GM12875 (cell line): ENCODE measurements at regions not wholly inside any gene's neighbourhood (a gene's known extent, or its start where the extent isn't known, plus 50 kb on each side); places are given as distances from the start of the nearest gene placed in this dataset.
"Not testable (repeated sequence)": the region's sequence is repeated elsewhere in the genome, so short reads cannot be mapped to it uniquely, and the experiment has no call there.

Source experiments
- H3K4me3 ChIP-seq: one replicate; pipeline ENCODE4 v1.5.1; 2011; ENCODE audit warnings: low read depth, low read length, control low read depth

DNA sequence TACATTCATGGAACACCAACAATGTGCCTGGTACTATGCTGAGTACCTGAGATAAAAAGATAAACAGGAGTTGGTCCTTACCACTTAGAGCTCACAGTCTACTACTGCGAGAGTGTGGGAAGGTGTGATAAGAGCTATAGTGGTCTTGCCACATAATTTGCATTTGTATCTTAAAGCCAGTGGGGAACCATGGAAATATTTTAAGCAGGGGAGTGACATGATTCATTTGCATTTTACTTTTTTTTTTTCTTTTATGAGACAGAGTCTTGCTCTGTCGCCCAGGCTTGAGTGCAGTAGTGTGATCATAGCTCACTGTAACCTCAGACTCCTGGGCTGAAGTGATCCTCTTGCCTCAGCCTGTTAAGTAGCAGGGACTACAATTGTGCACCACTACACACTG is 53.6 kb downstream of the SRGAP2 start:
- H3K4me3 ChIP-seq: not testable (repeated sequence)

DNA sequence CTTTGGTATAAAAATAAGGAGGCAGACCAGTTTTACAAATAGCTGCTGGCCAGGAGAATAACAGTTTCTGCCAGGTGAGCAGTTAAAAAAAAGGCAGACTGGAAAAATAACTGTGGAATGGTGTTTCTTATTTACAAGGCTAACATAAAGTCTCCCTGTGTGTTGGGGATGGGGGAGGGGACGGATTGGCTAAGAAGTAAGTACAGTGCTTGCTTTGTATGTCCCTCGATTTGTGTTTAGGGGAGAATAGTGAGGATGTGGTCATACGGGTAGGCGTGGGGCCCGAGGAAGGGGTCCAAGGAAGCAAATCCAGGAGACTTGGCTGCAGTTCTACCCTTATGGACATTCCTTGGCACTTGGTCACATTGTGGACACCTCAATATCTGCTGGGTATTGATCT is 58.1 kb downstream of the SRGAP2 start:
- H3K4me3 ChIP-seq: not testable (repeated sequence)

DNA sequence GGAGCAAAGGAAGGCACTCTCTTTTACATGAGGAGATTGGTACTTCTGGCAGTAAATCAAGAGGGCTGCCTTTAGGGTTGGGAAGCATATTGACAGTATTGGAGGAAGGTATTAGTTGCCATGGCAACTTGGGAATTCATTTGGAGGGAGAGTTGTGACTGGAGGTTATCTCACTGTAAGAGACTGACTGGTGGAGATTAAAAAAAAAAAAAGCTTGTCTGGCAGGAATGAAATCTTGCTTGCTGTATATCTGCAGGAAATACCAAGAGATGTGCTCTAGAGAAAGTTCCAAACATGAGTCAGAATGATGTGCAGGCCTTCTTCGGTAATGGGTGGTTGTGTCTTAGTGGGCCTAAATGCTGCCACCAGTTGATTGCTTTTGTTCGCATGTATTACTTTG is 59.1 kb downstream of the SRGAP2 start:
- H3K4me3 ChIP-seq: not testable (repeated sequence)

DNA sequence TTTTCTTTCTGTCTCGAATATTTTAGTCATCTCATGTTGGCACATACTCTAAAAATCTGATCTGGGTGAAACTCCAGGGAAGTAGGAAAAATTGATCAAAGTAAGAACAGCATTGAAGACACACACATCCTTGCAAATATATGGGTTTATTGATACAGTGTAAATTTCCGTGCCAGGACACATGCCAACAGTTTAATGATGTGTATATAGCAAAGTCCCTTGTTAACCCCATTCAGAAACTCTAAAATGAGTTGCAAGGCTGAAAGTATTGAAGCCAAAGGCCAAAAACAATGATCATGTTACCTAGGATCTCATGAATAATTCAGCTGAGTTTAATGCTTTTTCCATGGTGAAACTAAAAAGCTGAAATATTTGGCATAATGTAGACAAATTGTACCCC is 61.6 kb downstream of the SRGAP2 start:
- not testable (repeated sequence) for H3K4me3 ChIP-seq

DNA sequence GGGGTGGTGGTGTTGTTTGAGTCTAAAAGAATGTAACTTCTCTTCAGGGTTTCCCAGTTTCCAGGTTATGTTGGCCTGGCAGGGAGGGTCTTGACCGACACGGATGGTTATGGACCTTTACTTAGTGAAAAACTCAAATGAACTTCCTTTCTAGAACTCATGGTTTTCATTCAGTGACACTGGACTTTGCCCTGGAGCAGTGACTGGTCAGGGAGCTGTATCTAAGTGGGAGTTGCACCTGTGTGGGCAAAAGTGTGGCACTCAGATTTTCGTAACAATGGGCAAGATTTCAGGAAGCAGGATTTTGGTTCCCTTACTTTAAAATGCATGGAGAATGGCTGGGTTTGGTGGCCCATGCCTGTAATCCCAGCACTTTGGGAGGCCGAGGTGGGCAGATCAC is 67.8 kb downstream of the SRGAP2 start:
- H3K4me3 ChIP-seq: not testable (repeated sequence)

DNA sequence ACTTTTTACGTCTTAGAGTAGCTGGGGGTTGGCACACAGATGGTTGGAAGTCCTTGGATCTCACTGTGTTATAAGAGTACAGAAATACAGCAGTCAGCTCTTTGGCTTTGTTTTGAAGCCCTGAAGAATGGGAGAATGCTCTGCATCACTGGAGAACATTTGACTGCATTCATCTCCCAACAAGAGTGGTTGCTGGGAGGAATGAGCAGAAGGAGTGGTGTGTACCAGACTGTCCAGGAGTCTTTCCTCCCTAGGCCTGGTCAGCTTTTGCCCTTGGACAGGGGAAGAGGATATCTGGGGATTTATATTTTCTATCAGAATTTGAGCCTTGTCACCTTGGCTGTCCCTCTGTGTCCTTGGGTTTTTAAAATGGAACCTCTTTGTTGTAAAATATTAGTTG is 69.8 kb downstream of the SRGAP2 start:
- not testable (repeated sequence) for H3K4me3 ChIP-seq

DNA sequence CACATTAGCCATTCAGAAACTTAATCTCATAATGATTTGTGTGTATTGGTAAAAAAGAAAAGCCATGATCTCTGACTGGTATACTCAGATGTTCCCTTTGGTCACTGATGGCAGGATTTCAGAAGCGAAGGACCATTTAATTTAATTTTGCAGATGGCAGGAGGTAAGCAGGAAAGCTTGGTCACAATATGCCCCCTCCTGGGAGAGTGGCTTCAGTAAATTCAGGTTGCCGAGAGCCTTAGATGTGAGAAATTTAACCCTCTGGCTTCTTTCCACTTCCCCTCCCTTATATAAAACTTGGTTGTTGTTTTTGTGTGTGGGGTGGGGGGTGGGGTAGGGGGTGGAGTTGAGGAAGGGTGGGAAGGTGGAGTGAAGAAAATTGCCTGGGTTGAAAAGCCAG is 72.8 kb downstream of the SRGAP2 start:
- not testable (repeated sequence) for H3K4me3 ChIP-seq

DNA sequence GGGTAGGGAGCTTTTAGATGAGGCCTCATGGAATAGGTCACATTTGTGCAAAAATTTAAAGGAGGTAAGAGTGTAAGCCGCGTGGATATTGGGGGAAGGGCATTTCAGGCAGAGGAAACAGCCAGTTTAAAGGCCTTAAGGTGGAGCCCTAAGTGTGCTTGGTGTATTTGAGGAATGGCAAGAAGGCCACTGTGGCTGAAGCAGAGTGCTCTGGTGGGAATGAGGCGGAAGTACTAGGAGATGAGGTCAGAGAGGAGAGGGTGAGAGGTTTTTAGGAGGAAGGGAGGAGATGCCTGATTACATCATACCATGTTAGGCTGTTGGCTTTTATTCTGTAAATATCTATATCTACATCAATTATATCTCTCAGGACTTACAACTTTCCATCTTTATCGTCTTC is 75.3 kb downstream of the SRGAP2 start:
- H3K4me3 ChIP-seq: not testable (repeated sequence)

DNA sequence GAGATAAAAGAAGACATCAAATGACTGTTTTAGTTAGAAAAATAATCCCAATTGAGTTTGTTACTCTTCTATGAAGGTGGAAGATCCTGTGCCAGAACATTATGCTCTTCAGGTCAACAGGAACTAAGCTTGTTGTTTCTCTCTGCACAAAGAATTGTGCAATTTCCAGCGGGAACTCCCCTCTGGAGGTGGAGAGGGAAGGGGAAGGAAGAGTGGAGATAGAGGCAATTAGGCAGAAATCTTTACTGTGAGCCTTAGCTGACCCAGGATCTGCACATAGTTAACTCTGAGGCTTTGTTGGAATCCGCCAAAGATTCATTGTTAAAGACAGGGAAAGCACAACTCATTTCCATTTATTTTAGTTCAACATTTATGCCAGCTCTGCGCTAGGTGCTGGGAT is 77.3 kb downstream of the SRGAP2 start:
- not testable (repeated sequence) for H3K4me3 ChIP-seq

DNA sequence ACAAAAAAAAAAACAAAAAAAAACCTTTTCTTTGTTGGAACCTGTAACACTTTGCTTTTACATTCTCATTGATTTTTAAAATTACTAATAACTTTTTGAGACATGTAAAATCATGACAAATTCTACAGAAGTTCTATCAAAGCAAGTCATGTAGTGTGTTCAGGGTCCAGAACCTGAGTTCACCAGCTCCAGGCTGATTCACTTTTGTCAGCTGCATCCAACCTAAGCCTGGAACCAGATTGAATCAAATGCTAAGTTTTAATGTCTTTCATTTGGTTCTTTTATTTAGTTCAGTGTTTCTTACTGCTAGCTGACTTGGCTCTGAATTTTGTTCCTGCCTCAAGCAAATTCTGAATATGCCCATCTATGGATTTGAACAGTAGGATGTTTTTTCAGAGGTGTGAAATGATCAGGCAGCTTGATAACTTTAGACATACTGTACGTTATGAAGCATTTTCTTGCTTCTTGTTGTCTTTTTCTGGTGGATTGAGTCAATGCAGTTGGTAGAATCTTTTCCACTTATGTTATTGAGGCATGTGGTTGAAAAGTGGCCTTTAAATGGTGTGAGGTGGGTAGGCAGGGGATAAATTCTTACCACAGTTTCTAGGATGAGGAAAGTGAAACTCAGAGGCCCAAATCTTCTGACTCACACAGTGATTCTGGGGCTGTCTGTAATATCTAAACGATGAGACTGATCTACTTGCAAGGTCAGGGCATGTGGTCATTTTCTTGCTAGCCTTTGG is 78.7 kb downstream of the SRGAP2 start:
- H3K4me3 ChIP-seq: not testable (repeated sequence)

DNA sequence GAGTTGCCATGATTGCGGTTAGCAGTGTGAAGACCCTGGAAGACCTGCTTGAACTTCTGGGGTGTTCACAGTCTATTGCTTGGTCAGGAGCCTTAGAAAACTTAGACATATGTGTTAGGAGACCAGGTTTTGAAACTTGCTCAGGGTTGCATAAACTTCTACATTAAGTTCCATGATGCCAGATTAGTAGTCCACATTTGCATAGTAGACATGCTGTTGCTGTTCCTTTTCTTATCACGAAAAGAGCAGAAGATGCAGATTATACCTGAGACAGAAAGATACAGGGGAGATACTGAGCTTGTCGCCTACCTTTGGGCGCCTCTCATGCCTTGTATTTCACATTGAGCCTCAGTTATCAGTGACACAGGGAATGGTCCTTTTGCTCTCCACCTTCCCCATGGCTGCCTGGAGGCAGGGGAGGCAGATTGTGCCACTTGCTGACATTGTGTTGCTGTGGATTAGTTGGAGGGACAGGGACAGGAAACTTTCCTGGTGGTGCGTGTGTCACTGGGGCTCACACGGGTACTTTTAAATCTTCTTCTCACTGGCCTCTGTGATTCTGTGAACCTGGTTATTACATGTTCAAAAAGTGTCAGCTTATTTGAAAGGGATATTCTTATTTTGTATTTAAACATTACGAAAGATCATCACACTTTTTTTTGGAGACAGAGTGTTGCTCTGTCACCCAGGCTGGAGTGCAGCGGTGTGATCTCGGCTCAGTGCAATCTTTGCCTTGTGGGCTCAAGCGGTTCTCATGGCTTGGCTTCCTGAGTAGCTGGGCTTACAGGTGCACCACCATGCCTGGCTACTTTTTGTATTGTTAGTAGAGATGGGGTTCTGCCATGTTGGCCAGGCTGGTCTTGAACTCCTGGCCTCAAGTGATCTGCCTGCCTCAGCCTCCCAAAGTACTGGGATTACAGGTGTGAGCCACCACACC is 82.0 kb downstream of the SRGAP2 start:
- not testable (repeated sequence) for H3K4me3 ChIP-seq

DNA sequence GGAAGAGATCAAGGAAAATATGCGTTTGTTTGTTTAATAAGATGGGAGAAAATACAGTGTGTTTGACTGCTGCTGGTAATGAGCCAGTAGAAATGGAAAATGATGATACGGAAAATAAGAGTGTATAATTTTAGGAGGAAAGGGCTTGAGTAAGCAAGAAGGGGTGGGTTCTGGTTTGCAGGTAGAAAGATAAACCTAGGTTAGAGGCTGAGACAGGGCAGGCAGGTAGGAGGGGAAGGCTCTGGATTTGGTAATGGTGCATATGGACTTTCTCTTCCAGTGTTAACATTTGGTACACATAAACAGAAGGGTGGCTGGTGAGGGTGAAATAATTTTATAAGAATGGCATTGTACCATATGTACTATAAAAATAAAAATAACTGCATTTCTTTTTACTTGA is 84.4 kb downstream of the SRGAP2 start:
- not testable (repeated sequence) for H3K4me3 ChIP-seq

DNA sequence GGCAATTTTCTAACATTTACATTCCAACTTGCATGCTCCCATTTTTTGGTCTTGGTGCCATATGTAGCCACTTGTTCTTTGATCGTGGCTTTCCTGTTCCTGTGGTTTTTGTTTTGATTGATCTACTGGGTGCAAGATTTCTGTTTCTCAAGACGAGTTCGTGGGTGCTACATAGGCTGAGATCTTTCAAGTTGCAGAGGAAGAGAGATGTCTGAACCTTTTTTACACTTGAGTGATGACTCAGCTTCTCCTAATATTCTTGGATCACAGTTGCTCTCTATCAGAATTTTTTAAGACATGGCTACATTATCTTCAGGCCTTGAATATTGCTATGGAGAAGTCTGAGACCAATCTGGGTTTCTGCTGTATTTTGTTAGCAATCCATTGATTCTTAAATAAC is 85.1 kb downstream of the SRGAP2 start:
- H3K4me3 ChIP-seq: not testable (repeated sequence)

DNA sequence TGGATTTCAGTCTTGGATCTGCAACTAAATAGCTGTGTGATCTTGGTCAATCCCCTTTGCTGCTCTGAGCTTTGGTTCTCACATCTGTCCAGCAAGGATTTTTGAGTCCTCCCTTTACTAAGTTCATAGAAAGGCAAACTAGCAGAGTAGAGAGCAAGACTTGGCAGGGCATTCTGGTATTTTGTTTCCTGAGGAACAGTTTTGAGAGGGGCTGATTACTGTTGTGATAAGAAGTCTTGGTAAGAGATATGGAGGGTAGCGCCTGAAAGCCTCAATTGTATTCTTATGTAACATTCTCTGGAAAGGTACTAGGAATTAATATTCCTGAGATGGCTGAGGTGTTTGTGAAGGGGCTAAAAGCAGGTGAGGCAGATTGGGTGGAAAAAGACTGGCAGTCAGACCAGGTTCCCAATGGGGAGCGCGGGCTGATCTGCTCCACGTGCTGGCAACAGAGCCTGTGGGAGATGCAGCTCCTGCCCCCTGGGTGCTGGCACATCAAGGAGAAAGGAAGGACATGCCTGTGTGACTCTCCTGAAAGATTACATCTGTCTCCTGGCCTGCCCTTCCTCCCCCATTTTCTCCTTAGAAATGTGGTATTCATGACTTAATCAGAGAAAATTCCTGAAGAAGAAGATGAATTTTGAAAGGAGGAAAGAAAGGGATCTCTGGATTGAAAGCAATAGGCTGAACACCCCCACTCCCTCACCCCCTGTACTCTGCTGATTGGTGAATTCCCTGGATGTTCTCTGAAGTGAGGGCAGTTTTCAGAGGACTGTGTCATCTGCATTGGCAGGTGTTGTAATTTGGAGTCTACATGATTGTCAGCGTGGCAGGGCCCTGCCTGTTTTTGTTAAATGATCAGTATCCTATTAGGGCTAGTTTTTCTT is 94.0 kb downstream of the SRGAP2 start:
- not testable (repeated sequence) for H3K4me3 ChIP-seq

DNA sequence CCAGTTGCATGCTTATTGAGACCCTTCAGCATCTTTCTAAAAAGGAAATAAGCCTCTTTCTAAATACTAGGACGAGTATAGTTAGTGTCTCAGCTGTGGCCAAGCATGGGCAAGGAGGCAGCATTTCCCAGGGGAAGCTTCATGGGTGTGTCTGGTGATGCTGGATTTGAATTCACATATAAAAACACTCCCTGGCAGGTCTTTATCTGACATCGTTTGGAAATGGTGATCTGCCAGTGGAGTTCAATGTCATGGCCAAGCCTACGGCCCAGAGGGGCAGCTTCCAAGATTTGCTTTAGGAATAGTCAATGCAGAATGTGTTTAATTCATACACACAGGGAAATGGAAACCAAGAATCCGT is 94.7 kb downstream of the SRGAP2 start:
- H3K4me3 ChIP-seq: not testable (repeated sequence)

DNA sequence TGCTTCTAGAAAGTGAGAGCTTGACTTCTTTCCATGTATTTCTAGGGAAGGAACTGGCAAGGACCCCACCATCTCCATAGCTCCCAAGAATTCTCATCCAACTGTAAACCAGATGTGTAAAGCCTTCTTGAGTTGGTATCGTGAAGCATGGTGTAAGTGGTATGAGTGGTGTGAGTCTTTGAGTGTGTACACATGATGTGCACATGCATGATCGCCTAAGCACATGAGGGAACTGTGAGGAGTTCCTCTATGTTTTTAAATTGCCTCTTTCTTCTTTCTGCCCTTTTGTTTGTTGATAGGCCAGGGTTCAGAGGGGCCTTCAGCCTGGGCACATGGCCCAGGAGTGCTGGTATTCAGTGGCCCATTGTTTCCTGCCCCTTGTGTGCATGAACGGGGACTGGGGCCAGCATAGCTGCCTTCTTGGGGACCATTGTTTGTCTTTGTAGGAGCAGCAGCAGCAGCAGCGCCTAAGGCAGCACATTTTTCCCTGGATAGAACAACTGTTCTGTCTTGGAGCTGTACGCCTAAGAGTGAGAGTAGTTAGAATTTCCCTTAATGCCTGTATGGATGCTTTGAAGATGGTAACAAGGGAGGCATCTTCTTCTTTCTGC is 95.9 kb downstream of the SRGAP2 start:
- not testable (repeated sequence) for H3K4me3 ChIP-seq

DNA sequence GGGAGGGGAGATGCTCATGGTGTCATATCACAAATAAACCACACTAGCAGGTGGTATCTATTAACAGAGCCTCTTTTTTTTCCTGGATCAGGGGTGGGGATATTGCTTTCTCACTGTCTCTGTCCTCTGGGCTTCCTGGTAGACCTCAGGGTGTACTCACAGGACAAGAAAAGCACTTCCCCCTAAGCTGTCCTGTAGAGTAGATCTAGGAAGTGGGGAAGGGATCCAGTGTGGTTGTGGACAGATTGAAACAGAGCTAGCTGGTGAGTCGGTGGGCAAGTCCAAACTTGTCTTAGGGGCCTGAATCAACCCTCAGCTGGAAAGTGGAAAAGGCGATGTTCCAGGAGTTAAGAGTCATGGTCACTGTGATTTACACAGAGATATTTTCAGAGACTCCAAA is 96.6 kb downstream of the SRGAP2 start:
- H3K4me3 ChIP-seq: not testable (repeated sequence)

DNA sequence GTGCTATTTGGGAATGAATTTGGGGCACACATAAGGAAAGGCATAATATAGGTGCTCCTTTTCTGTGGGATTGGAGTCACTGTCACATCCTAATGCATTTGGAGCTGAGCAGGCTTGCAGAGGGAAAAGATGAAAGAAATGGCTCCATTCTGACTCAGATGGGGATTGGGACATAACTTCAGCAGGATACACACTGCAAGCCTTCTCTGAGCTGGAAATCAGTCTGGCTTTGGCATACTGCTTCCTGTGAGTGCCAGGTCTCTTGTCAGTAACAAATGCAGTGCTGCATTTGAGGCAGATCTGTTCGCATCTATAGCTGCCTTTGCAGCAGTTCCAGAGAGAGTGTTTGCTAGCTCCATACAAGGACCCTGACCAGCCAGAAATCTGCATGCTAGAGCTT is 98.7 kb downstream of the SRGAP2 start:
- not testable (repeated sequence) for H3K4me3 ChIP-seq

DNA sequence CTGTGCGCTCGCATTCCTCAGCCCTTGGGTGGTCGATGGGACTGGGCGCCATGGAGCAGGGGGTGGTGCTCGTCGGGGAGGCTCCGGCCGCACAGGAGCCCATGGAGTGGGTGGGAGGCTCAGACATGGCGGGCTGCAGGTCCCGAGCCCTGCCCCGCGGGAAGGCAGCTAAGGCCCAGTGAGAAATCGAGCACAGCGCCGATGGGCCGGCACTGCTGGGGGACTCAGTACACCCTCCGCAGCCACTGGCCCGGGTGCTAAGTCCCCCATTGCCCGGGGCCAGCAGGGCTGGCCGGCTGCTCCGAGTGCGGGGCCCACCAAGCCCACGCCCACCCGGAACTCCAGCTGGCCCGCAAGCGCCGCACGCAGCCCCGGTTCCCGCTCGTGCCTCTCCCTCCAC is 104.1 kb downstream of the SRGAP2 start:
- H3K4me3 ChIP-seq: not testable (repeated sequence)

DNA sequence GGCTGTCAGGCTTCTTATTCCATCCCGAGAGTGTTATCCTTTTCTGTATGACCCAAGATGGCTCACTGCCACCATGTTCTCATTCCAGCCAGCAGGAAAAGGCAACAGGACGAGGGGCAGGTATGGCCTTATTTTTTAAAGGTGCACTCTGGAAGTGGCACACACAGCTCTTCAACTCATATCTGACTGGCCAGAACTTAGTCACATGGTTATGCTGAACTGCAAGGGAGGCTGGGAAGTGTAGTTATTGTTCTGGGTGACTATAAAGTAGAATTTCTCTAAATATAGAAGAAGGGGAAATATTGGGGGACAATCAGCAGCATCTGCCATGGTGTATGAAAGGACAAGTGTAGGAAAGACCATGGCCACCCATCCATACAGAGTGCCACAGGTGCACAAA is 107.6 kb downstream of the SRGAP2 start:
- not testable (repeated sequence) for H3K4me3 ChIP-seq
